K562 (cell line): ENCODE measurements at regions not wholly inside any gene's neighbourhood (a gene's known extent, or its start where the extent isn't known, plus 50 kb on each side); places are given as distances from the start of the nearest gene placed in this dataset.

Source experiments
- ATAC-seq: fragments of 200-7000 bp; cut with Tn5 transposase; 3 replicates; pipeline ENCODE4 v1.9.1; 2020; ENCODE audit warnings: moderate library complexity
- BruUV-seq: library from RNA; stranded (reverse); fragments of 400-500 nt; replicated peaks from 2 replicates; lab custom pipeline; 2021; lab: Mats Ljungman, UMichigan
- CTCF ChIA-PET: fragments of 300-600 bp; formaldehyde crosslinking; extraction: SDS; loops from one replicate; lab custom pipeline; 2021; ENCODE audit warnings: low intra/inter-chr PET ratio; lab: Yijun Ruan, JAX
- POLR2A ChIA-PET: fragments of 300-600, 350-650 bp; sonication (Branson Sonifier 250); formaldehyde crosslinking; extraction: SDS; loops from one replicate; lab custom pipeline; 2021; ENCODE audit warnings: antibody characterized with exemption, inconsistent platforms; lab: Yijun Ruan, JAX
- DNase-seq, 4 experiments: peaks; one replicate each; pipeline versions ENCODE4 v3.0.0 to v3.0.0-alpha.2; 2011 to 2018; ENCODE audit warnings: low spot score in 3 of 4, mixed read lengths in 3 of 4; ENCODE audit errors: extremely low read depth in 1 of 4
- FAIRE-seq: peaks from 2 replicates; lab custom pipeline; 2011; peaks lifted over from hg19 to GRCh38; lab: Jason Lieb, UNC
- H2AFZ ChIP-seq: 2 replicates; pipeline ENCODE4 v1.6.0; 2011; ENCODE audit warnings: low read depth, low read length, control low read depth, inconsistent platforms
- H3K27ac ChIP-seq: fragments of 200-600 bp; 3 replicates; pipeline ENCODE4 v1.8.0; 2011; ENCODE audit warnings: low read depth, mild to moderate bottlenecking, control low read depth, inconsistent platforms, low read length, moderate library complexity, mixed read lengths; ENCODE audit errors: extremely low read depth
- H3K27me3 ChIP-seq, 2 experiments: fragments of 300-600 bp in 1 of 2; 2 replicates in 1 of 2; 3 replicates in 1 of 2; pipeline versions ENCODE4 v1.6.0 to v1.8.0; 2011; ENCODE audit warnings: inconsistent platforms in 2 of 2, low read length in 2 of 2, mild to moderate bottlenecking in 1 of 2, mixed read lengths in 1 of 2, moderate library complexity in 1 of 2; ENCODE audit not compliant: control insufficient read depth in 2 of 2, insufficient read depth in 2 of 2
- H3K36me3 ChIP-seq: fragments of 300-600 bp; 3 replicates; pipeline ENCODE4 v1.8.0; 2011; ENCODE audit warnings: mild to moderate bottlenecking, low read length, inconsistent platforms; ENCODE audit not compliant: control insufficient read depth, insufficient read depth
- H3K4me1 ChIP-seq, 2 experiments: fragments of 200-600 bp in 1 of 2; replicated peaks in 1 of 2; 2 replicates in 1 of 2; 3 replicates in 1 of 2; pipeline versions ENCODE4 v1.5.1 to v1.8.0; 2011; ENCODE audit warnings: inconsistent platforms in 2 of 2, low read length in 2 of 2, mild to moderate bottlenecking in 1 of 2, mixed read lengths in 1 of 2, moderate library complexity in 1 of 2; ENCODE audit not compliant: control insufficient read depth in 2 of 2, insufficient read depth in 2 of 2
- H3K4me2 ChIP-seq: 2 replicates; pipeline ENCODE4 v1.6.1; 2011; ENCODE audit warnings: low read length, control low read depth, inconsistent platforms, mixed read lengths; ENCODE audit not compliant: insufficient read depth
- H3K4me3 ChIP-seq: fragments of 200-600 bp; sonication (generic), shearing (Covaris generic); 2 replicates; pipeline ENCODE4 v1.5.1; 2016; ENCODE audit warnings: control low read depth, inconsistent platforms
- H3K79me2 ChIP-seq: fragments of 200-600 bp; 3 replicates; pipeline ENCODE4 v1.8.0; 2011; ENCODE audit warnings: low read length, inconsistent platforms; ENCODE audit not compliant: control insufficient read depth, insufficient read depth
- H3K9ac ChIP-seq, 2 experiments: 2 replicates each; pipeline versions ENCODE4 v1.6.0 to v1.6.1; 2011; ENCODE audit warnings: low read depth in 2 of 2, low read length in 2 of 2, control low read depth in 1 of 2, inconsistent platforms in 1 of 2, mild to moderate bottlenecking in 1 of 2, mixed read lengths in 1 of 2; ENCODE audit not compliant: insufficient read depth in 1 of 2
- H3K9me1 ChIP-seq: one replicate; pipeline ENCODE4 v1.6.0; 2011; ENCODE audit warnings: inconsistent platforms, mild to moderate bottlenecking, low read length, moderate library complexity; ENCODE audit not compliant: control insufficient read depth, insufficient read depth
- H3K9me3 ChIP-seq: replicated peaks from 2 replicates; pipeline ENCODE4 v1.5.1; 2011; ENCODE audit warnings: low read depth, low read length, inconsistent platforms; ENCODE audit not compliant: control insufficient read depth, insufficient read depth
- H4K20me1 ChIP-seq: replicated peaks from 2 replicates; pipeline ENCODE4 v1.6.1; 2011; ENCODE audit warnings: low read length, inconsistent platforms, mixed read lengths; ENCODE audit not compliant: control insufficient read depth, insufficient read depth
- ILF3 ChIP-seq: fragments of 450-650 bp; IDR thresholded peaks from 2 replicates; pipeline ENCODE4 v1.6.1; 2018; ENCODE audit warnings: antibody characterized with exemption, mild to moderate bottlenecking, moderate library complexity, borderline replicate concordance
- KHSRP ChIP-seq: fragments of 450-650 bp; IDR thresholded peaks from 2 replicates; pipeline ENCODE4 v1.6.1; 2017
- NFATC3 ChIP-seq: fragments of 450-650 bp; IDR thresholded peaks from 2 replicates; pipeline ENCODE4 v1.6.1; 2017; ENCODE audit warnings: mild to moderate bottlenecking
- PTBP1 ChIP-seq: fragments of 200-400 bp; formaldehyde crosslinking; IDR thresholded peaks from 2 replicates; pipeline ENCODE4 v1.6.1; 2017; ENCODE audit warnings: low read depth, low read length
- TFAM ChIP-seq: fragments of 250-450 bp; sonication (Bioruptor Pico); conservative IDR thresholded peaks from 2 replicates; pipeline ENCODE4 v1.5.0; 2021; ENCODE audit warnings: mild to moderate bottlenecking, moderate library complexity
- ZNF143 ChIP-seq: sonication (generic); formaldehyde crosslinking; IDR thresholded peaks from 2 replicates; pipeline ENCODE4 v1.9.0; 2022; ENCODE audit warnings: mild to moderate bottlenecking, missing genetic modification reagents
- ZNF263 ChIP-seq: sonication (generic); formaldehyde crosslinking; IDR thresholded peaks from 2 replicates; pipeline ENCODE4 v1.8.0; 2022; ENCODE audit warnings: mild to moderate bottlenecking, missing genetic modification reagents, borderline replicate concordance
- WGBS: fragments of 100-300 bp; shearing (Covaris generic); methylation state at CpG from one replicate; pipeline ENCODE4 v1.1.6; 2016; ENCODE audit warnings: low coverage, mixed read lengths; ENCODE audit not compliant: insufficient coverage; ENCODE audit errors: missing lambda C conversion rate; 5-methylcytosine and 5-hydroxymethylcytosine counted together
- in situ Hi-C: fragments of 300-500 bp; cut with MboI; formaldehyde crosslinking; loops from 4 replicates; pipeline ENCODE4 v1.15.0; 2018; ENCODE audit warnings: inconsistent platforms, mixed read lengths
- intact Hi-C: fragments of 100-400 bp; cut with micrococcal nuclease; formaldehyde crosslinking; loops from 2 replicates; pipeline ENCODE4 v1.14.2; 2022
- TF ChIP-seq, protein P1 (sequence below): fragments of 250-450 bp; sonication (Bioruptor Pico); IDR thresholded peaks from 2 replicates; pipeline ENCODE4 v1.8.0; 2022; ENCODE audit warnings: moderate library complexity, mild to moderate bottlenecking, inconsistent platforms
- TF ChIP-seq, protein P2 (sequence below): conservative IDR thresholded peaks from 2 replicates; pipeline ENCODE4 v1.6.1; 2011; ENCODE audit warnings: low read depth, mild to moderate bottlenecking, low read length; ENCODE audit not compliant: control insufficient read depth
- TF ChIP-seq, protein P3 (sequence below): IDR thresholded peaks from 3 replicates; pipeline ENCODE4 v1.6.1; 2011; ENCODE audit warnings: borderline replicate concordance, mild to moderate bottlenecking, moderate library complexity; ENCODE audit not compliant: insufficient read length; ENCODE audit errors: extremely low read depth

DNA sequence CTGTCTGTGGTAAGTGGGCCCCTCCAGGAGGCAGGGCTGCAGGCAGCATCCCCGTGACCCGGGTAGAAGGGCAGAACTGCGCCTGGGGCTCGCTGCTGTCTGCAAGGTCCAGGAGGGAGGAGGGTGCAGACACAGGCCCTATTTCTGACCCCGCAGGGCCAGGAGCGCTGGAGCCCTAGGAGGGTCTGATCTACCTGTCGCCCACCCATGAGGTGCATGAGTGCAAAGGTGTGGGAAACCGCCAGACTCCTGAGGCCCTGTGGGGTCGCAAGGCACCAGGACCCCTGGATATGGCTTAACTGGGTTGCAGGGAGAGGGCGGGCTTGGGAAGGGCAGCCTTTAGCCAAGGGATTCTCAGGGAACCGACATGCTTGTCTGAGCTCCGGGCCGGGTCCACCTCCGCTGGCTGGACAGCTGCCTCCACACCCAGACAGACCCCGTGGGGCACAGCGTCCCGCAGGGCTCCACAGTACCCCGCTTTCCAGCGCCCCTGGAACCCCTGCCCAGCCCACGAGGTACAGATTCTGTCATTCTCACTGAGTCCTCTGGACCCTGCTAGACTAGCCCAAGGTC lies 72.9 kb upstream of the TSPAN11 start:
- intact Hi-C loops (loop anchor here (5.0 kb wide), 1 partner anchor 134 kb away; no protein-coding TSS in a partner anchor), in situ Hi-C loops (no loop called here)
- Histone ChIP-seq H3K9me3 (no peaks in the 10 kb centered on the region), H3K9me1 (no peaks in the 10 kb centered on the region), H3K4me1 (peaks cover 2 to 6% of the 10 kb centered on the region in 2 experiments; a peak in 3 of 5 replicates), H4K20me1 (no peaks in the 10 kb centered on the region), H3K79me2 (no peaks in the 10 kb centered on the region), H3K27ac (no peak overlapping the region), H3K36me3 (no peaks in the 10 kb centered on the region), H3K4me2 (no peak overlapping the region), H3K4me3 (no peak overlapping the region), H3K27me3 (peaks cover 9 to 12% of the 10 kb centered on the region in 2 experiments), H3K9ac (peak overlapping the region in 1 of 2 experiments; percentile 45; a peak in 1 of 4 replicates), H2AFZ (no peak overlapping the region)
- TF ChIP-seq, protein P1, sequence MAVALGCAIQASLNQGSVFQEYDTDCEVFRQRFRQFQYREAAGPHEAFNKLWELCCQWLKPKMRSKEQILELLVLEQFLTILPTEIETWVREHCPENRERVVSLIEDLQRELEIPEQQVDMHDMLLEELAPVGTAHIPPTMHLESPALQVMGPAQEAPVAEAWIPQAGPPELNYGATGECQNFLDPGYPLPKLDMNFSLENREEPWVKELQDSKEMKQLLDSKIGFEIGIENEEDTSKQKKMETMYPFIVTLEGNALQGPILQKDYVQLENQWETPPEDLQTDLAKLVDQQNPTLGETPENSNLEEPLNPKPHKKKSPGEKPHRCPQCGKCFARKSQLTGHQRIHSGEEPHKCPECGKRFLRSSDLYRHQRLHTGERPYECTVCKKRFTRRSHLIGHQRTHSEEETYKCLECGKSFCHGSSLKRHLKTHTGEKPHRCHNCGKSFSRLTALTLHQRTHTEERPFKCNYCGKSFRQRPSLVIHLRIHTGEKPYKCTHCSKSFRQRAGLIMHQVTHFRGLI (CRISPR knock-in tag) = no peak
- TF ChIP-seq ZNF143 (CRISPR knock-in tag) = no peak
- no peak for TF ChIP-seq ZNF263 (CRISPR knock-in tag)
- TF ChIP-seq NFATC3 = no peak
- TF ChIP-seq, protein P2, sequence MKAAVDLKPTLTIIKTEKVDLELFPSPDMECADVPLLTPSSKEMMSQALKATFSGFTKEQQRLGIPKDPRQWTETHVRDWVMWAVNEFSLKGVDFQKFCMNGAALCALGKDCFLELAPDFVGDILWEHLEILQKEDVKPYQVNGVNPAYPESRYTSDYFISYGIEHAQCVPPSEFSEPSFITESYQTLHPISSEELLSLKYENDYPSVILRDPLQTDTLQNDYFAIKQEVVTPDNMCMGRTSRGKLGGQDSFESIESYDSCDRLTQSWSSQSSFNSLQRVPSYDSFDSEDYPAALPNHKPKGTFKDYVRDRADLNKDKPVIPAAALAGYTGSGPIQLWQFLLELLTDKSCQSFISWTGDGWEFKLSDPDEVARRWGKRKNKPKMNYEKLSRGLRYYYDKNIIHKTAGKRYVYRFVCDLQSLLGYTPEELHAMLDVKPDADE = no peak
- TF ChIP-seq PTBP1 = no peak
- TF ChIP-seq KHSRP = no peak
- TF ChIP-seq ILF3 = no peak
- TF ChIP-seq TFAM (CRISPR knock-in tag) = no peak
- TF ChIP-seq, protein P3, sequence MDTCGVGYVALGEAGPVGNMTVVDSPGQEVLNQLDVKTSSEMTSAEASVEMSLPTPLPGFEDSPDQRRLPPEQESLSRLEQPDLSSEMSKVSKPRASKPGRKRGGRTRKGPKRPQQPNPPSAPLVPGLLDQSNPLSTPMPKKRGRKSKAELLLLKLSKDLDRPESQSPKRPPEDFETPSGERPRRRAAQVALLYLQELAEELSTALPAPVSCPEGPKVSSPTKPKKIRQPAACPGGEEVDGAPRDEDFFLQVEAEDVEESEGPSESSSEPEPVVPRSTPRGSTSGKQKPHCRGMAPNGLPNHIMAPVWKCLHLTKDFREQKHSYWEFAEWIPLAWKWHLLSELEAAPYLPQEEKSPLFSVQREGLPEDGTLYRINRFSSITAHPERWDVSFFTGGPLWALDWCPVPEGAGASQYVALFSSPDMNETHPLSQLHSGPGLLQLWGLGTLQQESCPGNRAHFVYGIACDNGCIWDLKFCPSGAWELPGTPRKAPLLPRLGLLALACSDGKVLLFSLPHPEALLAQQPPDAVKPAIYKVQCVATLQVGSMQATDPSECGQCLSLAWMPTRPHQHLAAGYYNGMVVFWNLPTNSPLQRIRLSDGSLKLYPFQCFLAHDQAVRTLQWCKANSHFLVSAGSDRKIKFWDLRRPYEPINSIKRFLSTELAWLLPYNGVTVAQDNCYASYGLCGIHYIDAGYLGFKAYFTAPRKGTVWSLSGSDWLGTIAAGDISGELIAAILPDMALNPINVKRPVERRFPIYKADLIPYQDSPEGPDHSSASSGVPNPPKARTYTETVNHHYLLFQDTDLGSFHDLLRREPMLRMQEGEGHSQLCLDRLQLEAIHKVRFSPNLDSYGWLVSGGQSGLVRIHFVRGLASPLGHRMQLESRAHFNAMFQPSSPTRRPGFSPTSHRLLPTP = no peak
- POLR2A ChIA-PET = no interaction called here
- WGBS = under 1% methylated on average over 15 of the region's 20 CpGs
- no peak for ATAC-seq
- no peak for DNase-seq
- no peak for FAIRE-seq
- CTCF ChIA-PET = no interaction called here
- BruUV-seq = no TSS peak
